HG03039 (cell line): ENCODE measurements at regions not wholly inside any gene's neighbourhood (a gene's known extent, or its start where the extent isn't known, plus 50 kb on each side); places are given as distances from the start of the nearest gene placed in this dataset.

Source experiments
- ATAC-seq: cut with Tn5 transposase; IDR thresholded peaks from one replicate; pipeline ENCODE4 v1.9.1; 2021; ENCODE audit warnings: mild to moderate bottlenecking, moderate library complexity; ENCODE audit not compliant: unreplicated experiment

DNA sequence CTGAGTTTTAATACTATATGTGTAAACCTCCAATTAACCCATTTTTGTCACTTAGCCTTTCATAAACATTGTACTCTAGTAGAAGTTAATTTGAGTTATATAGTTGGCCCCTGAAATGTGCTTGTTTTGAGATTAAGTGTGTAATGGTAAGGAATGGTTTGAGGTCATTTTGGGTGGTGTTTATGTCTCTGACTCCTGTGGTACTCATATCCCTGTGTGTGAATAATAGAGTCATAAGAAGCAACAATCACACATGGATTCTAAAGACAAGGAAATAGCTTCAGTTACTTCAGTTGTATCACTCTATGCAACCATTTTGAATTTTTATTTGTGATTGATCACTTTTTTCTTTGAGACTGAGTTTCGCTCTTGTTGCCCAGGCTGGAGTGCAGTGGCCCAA is 408.5 kb downstream of the MFSD1 start:
- no peak for ATAC-seq

DNA sequence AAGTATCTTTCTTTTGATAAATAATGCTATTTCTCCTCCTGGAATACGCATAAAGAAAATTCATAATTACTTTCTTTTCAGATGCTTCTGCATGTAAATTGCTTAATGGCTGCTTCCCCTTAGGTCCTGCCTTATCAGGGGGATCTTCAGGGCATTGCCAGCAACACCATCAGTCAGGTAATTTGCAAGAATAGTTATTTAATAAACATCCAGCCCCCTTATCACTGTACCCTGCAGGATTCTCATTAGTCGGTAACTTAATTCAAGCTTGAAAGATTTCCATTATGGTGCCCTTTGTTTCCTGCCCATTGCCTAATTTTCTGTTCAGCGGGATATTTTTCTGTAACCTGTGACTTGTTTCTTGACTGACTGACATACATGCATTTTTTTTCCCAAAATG is 414.5 kb downstream of the MFSD1 start:
- ATAC-seq: no peak

DNA sequence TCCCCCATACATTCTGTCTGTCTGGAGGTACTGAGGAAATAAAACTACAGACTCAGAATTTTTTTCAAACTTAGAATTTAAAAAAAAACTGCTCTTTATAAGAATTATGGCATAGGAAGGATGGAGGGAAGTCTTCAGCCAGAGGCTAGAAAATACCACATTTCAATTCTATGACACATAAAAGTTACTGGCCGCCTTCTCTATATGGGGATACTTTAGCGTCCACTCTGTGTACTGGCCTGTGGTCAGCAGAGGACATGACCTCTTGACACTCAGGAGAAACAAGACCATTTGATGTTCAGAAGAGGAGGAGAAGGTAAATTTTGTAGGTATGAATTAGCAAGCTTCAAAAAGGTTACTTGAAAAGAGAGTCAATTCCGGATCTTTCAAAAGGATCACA is 417.4 kb downstream of the MFSD1 start:
- ATAC-seq: no peak

DNA sequence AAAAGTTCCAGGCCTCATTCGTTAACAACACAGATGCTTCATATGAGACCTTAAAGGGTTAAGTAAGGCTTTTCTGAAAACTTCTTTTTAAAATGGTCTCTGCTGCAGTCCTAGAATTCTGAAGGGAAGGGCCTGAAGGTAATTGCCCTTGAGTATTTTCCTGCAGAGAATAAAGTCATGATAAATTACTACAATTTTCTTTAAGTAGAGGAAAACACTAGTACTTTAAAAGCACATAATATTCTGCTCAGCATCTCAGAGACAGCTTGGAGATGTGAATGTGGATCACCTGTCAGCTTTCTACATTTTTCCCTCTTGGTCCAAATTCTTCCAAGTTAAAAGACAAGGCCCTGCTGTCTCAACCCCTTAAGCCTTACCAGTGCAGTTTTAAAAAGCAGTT is 419.5 kb downstream of the MFSD1 start:
- ATAC-seq: no peak

DNA sequence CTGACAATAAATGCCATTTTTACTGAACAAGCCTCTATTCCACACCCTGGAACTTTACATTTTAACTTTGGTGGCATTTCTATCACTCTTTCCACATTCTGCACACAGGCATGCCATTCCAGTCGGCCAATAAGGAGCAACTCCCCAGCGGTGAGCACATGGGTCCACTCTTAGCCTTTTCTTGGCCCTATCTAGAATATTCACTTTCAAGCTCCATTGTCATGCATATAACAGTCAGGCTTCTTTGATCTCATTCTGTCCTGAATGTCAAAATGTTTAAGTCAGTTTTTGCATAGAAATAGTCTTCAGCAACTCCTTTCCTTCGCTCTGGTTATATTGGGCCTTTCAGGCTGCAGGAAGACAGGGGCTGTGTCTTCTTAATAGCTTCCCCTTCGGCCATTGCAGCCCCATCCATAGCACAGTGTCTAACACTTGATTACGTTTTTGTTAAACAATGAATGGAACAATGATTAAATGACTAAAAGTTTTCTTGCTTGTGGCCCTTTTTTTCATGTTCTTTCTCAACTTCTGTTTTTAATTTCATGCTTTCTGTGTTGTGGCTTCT is 427.3 kb downstream of the MFSD1 start:
- ATAC-seq: no peak

DNA sequence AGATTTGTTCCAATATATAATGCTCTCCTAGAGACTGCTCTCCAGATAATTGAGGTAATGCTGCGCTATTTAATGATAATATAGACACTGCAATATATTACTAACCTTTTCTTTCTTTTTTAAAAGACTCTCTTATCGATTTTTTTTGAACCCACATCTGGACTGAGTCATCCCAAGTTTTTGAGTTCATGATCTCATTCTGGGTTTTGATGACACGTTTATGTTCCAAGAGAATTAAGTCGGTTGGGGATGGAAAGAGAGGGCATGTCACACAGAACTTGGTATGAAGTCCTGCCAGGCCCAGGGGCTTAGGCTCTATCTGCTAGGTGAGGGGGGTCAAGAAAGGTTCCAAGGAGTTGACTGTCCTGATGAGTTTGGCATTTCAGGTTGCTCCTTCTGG is 431.1 kb downstream of the MFSD1 start:
- no peak for ATAC-seq

DNA sequence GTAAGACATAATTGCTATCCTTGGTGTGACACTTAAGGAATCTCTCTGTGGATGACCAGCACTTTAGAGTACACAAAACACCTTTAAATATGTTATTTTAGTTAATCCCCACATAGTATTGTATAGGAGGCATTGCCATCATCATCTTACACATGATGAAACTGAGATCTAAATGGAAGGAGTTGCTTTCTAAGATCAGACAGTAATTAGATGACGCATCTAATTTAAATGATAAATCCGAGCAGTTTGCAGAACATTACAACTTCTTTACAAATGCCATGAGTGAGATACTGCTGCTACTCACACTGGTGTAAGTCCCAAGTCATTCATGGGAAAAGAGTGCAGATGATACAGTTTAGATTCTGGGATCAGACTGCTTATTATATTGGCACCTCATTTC is 431.9 kb downstream of the MFSD1 start:
- ATAC-seq: no peak

DNA sequence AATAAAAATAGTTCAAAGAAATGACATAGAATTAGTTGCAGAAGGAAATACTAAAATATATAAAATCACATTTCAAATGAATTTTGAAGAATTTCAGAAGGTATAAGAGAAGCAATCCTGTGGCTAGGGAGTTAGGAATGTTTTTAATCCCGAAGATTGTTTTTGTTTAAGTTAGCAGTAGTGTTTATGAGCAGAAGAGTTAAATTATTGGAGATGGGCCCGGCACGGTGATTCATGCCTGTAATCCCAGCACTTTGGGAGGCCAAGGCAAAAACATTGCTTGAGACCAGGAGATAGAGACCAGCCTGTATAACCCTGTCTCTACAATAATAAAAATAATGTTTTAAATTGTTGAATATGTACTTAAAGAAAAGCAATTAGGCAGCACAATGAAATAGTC is 432.5 kb downstream of the MFSD1 start:
- no peak for ATAC-seq

DNA sequence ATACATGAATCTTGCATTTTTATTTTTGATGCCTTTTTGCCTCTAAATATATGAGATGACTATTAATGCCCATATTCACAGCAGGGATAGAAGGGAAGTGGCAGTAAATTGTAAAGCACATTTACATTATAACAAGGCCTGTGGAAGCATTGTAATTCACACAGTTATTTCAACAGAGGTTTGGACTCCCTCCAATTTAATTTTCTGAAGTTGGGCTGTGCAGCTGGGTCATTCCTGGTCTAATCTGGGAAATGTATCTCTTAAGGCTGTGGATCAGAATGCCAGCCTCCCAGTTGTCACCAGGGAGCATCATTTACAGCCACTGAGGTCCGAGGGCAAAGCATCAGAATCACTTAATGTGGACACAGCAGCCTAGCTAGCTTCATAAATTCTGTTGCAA is 434.5 kb downstream of the MFSD1 start:
- no peak for ATAC-seq

DNA sequence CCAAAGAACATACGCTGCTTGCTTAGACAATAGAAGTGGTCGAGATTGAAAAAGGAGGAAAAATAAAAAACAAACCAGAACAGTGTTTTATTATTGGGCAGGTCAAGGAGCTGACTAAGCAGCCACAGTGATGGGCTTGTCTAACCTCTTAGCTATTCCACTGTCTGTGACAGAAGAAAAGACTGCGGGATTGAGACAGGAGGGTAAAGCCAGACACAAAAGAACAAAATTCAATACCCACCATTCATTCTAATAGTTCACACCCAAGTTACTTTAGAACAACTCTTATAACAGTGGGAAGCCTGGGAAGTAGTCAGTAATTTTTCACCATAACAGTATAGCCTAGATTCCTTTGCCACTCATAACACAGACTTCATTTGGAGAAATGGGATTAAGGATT is 435.4 kb downstream of the MFSD1 start:
- no peak for ATAC-seq

DNA sequence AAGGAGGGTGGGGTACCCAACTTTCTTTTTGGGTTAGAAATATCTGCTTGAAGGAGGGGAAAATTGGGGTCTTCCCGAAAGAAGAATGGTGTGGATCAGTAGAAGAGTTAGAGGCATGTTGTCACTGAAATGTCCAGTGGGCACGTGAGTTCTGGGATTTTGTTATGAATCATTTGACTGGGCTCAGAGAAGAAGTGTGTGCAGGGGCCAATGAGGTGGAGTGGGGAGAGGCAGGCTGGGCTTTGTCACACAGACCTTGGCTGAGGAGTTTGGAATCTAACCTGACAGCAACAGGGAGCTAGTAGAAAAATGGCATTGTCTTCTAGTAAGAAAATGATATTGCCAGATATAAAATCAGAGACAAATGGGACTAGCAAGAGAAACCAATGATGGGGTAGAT is 436.8 kb downstream of the MFSD1 start:
- ATAC-seq: no peak

DNA sequence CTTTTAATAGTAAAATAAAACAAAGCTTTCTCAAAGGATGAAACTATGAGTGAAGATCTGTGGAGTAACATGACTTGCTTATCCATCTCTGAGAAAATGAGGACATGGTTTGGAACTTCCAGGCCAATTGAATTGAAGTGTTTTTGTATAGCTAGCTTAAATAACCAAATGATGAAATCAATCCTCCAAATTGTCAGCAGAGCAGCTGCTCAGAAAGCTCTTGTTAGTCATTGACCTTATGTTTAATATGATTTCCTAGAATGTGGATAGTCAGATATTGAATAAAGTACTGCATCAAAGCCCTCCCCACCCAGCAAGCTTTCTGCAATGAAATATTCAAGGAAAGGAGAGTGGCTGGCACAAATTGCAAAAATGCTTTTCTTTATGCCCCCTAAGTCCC is 437.2 kb downstream of the MFSD1 start:
- ATAC-seq: no peak

DNA sequence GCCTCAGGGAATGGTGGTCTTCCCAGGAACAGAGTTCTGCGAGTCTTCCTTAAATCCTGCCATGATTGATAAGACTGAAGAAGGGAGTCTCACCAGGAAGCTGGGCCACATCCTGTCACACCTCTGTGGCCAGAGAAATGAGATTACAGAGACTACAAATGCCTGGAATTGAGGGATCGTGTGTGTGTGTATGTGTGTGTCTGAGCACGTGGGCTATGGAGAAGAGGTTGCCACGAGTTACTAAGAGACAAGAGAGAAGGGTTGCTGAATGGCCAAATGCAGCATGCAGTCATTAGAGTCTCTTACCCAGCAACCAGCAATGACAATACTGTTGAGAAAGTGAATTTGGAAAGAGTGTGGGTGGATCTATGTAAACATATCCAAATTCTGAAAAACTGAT is 443.1 kb downstream of the MFSD1 start:
- ATAC-seq: no peak

DNA sequence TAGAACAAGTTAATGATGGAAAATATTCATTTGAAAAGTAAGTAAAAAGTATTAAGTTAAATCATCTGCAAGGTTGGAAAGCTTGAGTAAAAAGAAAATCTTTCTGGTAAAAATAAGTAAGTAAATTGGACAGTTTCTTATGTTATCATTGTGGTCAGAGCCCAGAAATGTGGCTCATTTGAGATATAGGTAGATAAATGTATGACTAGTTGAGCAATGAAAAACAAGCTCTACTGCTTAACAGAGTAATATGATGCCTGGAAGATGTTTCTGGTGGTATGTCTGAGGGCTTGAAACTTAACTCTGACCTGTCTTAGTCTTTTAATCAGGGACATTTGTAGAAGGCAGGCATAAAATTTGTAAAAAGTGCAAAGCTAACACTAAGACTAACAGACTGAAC is 444.0 kb downstream of the MFSD1 start:
- no peak for ATAC-seq

DNA sequence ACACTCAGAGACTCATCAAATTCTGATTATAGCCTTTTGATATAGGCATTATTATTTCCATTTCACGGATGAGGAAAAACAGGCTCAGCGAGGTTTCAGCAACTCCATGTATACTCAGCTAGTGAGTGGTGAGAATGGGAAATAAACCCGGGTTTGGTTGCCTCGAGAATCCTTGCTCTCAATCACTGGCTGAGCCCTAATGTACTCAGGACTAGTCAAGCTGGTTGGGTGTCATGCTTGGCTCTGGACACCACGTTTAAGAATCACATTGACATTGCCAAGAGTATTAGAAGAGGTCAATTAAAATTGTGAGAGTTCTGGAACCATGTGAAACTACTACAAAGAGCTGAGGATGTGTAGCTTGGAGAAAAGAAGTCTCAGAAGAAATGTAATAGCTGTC is 444.5 kb downstream of the MFSD1 start:
- ATAC-seq: no peak

DNA sequence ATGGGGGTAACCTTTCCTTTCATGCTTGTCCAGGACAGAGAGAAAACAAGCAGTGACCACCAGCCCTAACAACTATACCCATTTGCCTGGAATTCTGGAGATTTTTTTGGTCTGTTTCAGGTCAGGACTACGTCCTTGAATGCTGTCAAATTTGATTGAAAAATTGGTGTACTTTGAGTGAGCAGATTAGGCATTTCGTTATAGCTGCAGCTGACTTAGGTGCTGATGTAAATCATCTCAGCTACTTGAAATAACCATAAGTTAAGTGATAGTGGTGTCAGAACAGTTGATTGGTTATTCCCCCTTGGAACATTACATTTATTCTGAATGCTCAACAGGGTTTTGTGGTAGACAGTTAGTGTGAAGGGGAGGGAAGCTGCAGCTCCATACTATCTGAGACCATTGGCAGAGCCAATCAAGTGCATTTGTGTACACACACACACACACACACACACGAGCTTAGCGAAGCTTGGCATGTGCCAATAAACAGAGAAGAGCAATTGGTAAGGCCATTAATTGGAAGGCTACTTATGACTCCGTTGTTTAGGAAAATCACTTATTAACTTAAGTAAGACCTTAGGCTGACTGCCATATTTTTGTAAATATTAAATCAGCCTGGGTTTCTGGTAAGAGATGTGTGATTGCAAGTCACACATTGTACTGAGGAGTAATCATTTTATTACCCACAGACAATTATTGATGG is 447.8 kb downstream of the MFSD1 start:
- ATAC-seq: no peak

DNA sequence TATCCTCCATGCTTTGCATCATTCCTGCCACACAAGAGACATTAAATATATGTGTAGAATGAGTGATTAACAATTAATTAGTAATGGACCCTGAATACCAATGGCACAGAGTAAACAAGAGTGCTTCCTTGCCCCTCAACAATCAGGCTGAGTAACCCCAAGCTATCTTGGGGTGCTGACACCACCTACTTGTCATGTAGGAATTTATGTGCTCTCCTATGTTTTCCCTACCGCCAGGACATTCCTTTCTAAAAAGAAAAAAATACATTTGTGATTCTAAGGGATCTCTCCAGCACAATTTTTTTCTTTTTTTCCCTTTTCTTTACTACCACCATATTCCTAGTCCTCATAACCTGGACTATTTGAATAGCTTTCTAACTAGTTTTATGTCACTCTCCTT is 449.1 kb downstream of the MFSD1 start:
- ATAC-seq: no peak

DNA sequence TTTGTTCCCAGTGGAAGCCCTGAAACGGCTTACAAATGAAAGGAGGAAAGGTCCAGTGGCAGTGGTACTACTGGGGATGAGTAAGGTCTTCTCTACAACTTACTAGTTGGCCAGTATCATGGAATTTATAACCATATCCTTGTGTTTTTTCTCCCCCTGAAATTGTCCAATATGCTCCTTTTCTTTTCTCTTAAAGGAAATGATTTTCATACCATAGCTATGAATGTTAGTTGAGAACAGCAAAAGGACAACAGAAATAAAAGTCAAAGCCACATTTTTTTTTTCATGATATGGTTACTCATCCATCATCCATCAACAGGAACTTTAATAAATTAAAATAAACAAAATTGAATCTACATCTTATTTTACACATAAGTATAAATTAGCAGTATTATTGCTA is 450.4 kb downstream of the MFSD1 start:
- no peak for ATAC-seq

DNA sequence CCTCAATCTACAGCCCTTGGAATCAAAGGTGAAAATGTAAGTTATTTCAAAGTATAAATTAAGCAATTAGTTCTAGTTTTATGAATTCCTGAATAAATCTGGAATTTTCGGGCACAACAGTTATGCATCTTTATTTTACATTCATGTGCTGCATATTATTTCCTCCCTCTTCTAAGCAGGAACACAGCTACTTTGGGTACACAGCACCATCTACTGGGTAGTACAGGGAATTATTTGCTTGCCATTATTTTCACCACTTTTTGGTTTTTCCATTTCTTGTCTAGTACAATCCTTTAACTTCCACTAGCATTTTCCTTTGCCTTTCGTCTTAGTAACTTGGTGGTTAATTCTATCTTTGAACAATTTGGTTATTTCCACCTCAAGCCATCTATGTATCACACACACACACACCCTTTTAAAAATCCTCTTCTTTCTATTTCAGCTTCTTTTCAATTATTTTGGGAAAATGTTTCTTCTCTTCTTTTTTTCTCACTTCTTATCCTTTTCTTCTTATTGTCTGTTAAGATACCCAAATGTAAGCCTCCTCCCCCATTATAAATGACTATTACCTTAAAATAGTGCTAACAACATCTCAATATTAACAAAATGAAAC is 451.0 kb downstream of the MFSD1 start:
- ATAC-seq: no peak

DNA sequence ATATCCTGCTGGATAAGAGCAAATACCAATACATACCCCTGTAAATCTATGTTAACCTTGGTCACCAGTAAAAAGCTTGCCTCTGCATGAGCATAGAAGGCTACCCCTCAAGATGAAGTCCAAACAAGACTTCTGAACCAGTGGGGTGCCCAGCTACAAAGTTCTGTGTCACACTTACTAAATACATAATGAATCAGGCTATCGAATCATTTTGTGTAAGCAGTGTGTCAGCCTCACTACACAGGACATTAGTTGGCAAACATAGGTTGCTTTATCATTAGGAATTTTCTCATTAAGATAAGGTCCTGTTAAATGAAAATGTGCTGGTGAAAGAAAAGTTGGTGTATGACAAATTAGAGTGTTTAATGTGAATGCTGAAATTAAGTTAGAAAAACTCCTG is 452.0 kb downstream of the MFSD1 start:
- ATAC-seq: no peak

DNA sequence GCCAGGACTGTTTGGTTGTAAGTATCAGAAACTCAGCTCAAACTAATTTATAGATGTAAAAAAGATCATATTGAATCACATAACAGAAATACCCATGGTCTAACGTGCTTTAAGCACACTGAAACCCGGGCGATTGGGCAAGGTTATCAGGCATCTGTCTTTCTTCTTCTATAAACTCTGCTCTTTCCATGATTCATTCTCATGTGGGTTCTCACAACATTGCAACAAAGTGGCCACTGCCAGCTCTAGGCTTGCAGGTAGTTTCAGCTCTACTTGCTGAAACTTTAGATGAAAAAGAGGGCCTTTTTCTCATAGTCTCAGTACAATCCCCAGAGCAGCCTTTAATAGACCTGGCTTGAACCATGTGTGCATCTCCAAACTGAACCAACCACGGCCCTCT is 456.1 kb downstream of the MFSD1 start:
- no peak for ATAC-seq

DNA sequence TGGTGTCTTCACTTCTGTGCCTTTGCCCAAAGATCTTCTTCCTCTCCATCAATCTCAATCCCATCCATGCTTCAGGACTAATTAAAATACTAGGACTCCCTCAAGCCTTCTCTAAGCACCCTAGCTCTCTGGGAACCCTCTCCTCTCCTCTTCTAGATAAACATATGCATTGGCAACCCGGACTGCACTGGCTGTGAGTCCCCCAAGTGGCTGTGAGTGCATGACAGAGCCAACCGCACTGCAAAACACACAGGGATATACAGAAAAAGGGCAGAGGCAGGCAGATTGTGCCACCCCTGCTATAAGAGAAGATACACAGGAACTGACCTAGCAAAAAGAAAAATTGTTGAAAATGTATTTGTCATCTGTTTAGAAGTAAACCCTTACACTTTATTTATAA is 457.1 kb downstream of the MFSD1 start:
- no peak for ATAC-seq
